NCI-H526 (cell line): ENCODE measurements at regions not wholly inside any gene's neighbourhood (a gene's known extent, or its start where the extent isn't known, plus 50 kb on each side); places are given as distances from the start of the nearest gene placed in this dataset.

Experiments
- DNase-seq, 2 experiments: peaks; one replicate each; lab custom pipeline; 2025; lab: John Stamatoyannopoulos, UW

GRCh38 chr22:49586873-49587272 is 240.8 kb downstream of the BRD1 start:
- DNase-seq = no peak

- no peak for DNase-seq
Measured at GRCh38 chr22:49586244-49586748, 241.4 kb downstream of the BRD1 start.

- DNase-seq = no peak
Measured at GRCh38 chr22:49585461-49586243, 242.0 kb downstream of the BRD1 start.

DNA sequence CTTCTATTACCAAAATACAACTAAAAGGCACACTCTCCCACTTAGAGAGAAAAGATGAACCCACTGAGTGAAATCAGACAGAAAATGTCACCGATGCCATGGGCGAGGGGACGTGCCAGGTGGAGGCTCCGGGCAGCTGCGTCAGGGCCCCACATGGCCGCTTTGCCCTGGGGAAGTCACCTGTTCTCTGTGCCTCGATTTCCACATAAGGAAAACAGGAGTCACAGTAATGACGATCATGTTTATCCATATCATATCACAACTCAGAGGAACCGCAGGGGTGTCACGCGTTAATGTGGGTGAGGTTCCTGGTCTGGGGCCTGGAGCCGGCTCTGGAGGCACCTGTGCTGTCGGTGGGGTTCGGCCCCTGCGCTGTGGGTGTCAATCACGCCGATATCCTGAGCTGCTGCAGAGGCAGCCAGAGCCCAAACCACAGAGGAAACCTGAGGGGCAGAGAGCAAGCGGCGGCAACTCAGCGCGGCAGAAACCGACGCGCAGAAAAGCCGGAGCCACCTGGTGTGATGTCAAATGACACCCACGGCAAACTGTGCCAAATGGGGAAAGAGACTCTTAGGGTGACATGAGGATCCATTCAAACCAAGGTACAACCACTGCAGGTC is 243.7 kb downstream of the BRD1 start:
- no peak for DNase-seq

GRCh38 chr22:49583341-49583740 is 244.3 kb downstream of the BRD1 start:
- DNase-seq = no peak

DNA sequence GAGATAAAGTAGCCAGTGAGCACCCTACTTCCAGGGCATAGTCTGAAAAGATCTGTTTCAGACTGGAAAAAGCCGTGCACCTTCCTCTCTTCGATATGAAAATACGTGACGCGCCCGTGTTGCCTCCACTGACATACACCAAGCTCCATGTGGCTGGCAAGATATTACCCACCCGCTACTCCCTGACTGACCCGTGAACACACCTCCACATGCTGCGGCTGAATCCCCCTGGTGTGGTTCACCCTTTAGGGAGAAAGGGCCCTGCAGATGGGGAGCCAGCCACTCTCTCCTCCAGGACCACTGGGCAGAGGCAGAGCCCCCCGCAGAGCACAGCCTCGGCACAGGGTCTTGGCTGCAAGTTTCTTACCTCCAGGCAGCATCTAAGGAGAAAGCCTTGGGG is 245.0 kb downstream of the BRD1 start:
- DNase-seq = no peak

GRCh38 chr22:49582181-49582580 is 245.5 kb downstream of the BRD1 start:
- no peak for DNase-seq

- no peak for DNase-seq
Measured at GRCh38 chr22:49580024-49580423, 247.6 kb downstream of the BRD1 start.

DNA sequence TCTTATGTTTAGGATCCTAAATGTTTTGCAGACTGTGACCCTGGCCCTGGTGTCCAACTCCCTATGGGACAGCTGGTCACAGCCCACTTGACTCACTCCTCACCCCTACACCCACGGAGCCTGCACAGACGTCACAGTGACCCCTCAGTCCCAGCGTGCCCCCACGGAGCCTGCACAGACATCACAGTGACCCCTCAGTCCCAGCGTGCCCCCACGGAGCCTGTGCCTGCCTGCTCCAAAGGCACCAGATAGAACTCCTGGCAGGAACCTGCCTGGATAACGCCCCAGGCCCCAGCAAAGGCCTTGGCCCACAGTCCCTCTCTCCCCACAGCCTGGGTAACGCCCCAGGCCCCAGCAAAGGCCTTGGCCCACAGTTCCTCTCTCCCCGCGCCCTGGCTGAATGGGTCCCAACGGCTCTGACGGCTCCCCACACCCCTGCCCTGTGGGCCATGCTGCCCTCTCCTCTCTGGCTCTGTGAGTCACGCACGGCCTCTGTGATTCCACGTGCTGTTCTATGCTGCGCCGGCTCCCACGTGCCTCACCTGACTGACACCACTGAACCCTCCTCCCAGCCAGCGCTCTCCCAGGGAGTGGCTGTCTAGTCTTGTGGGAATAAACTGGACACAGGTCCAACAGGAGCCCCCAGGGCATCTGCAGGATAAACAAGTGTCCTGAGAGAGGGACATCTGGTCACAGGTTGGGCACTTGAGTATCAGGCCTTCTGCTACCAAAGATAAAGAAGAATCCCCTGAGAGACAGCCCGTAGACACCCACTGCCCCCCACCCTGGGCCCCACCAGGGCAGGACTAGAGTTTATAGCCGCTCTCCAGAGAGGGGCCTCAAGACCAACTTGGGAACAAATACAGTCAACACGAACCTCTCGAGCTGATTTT is 250.3 kb downstream of the BRD1 start:
- DNase-seq = no peak

DNA sequence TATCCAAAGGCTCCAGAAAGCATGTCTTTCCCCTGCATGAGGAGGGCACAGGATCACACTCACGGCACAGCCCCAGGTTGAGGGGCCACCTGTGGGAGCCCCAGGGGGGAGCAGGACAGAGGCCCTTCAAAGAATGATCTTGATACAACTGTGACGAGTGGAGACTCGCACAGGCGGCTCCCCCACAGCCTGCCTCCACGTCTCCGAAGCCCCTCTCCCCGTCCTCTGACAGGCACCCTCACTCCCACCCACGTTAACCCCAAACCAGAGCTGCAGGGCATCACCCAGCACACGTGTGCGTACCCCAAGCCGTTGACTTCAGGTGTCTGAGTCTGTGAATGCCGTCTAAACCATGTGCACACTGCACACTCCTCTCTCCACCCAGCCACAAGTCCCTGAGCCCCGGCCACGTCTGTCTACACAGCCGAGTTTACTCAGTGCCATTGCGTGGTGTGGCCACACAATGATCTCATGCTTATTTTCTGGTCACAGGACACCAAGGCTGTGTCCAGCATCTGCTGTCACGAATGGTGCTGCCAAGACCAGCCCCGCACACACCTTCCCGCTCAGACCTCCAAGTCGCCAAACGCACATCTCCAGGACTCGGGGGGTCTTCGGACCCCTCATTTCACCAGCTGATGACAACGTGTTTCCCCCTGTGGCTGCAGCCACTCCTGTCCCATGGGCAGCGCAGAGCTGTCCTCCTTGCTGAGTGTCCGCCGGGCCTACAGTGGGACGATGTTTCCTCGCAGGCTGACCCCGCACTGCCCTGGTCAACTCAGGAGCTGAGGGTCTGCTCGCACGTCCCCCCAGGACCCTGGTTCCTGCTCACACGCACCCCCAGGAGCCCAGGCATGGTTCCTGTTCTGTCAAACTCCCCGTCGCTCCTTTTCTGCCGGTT is 251.2 kb downstream of the BRD1 start:
- no peak for DNase-seq

- DNase-seq = no peak
Measured at GRCh38 chr22:49575703-49576081, 252.0 kb downstream of the BRD1 start.

GRCh38 chr22:49574881-49575702 is 252.6 kb downstream of the BRD1 start:
- no peak for DNase-seq

GRCh38 chr22:49574205-49574880 is 253.3 kb downstream of the BRD1 start:
- no peak for DNase-seq

DNA sequence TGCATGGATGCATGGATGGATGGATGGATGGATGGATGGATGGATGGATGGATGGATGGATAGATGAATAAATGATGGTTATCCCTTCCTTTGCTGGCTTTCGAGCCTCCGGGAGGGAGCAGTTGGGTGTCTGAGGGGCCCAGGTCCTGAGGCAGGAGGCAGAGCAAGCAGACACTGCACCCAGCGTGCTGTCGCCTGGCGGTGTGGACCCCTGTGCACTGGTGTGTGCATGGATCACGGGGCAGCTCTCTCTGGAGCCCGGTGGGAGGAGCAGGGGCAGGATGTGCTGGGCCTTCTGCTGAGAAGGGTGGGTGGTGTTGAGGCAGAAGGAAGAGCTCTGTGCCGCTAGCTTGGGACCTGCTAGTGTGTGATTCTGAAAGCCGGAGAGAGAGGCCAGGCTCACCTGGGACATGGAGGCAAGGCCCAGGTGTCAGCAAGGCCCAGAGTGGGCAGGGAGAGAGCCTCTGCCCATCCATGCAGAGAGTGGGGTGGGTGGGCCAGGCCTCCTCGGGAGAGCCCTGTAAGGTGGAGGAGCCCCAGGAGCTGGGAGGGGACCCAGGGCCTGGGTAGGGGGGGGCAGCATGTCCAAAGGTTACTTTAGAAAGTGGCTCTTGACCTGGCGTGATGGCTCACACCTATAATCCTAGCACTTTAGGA is 254.4 kb downstream of the BRD1 start:
- no peak for DNase-seq

GRCh38 chr22:49571326-49571725 is 256.3 kb downstream of the BRD1 start:
- DNase-seq = no peak

DNA sequence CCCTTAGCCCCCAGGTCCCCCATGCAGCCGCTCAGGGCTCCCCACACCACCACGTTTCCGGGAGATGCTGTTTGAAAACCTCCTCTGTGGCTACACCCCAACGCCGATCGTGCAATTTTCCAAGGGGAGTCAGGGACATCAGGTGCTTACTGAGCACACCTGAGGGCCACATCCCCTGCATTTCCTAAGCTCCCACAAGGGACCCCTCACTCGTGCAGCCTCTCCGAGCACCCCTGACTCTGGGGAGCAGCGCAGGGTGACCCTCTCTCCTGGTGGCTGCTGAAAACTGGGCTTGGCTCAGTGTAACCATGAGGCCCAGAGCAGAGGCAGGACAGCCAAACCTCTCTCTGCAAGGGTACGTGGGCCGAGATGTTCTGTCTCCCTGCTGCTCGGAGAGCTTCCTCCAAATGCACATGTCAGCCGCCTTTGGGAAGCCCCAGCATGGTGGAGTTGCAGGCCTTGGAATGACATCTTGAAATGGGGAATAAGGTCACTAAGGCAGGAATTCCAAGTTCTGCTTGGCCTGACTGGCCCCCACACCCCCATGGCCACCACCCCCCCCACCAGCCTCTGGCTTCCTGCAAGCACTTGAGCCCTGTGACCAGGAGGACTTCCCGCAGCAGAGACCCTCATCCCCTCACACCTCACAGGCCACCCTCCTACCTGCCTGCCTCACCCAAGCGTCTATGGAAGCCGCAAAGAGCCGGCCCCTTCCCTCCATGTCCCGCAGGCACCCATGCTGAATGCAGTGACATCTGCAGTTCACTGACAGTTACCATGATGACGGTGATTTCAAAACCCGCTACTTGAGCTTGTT is 257.4 kb downstream of the BRD1 start:
- no peak for DNase-seq

- no peak for DNase-seq
Measured at GRCh38 chr22:49569286-49570031, 258.2 kb downstream of the BRD1 start.

DNA sequence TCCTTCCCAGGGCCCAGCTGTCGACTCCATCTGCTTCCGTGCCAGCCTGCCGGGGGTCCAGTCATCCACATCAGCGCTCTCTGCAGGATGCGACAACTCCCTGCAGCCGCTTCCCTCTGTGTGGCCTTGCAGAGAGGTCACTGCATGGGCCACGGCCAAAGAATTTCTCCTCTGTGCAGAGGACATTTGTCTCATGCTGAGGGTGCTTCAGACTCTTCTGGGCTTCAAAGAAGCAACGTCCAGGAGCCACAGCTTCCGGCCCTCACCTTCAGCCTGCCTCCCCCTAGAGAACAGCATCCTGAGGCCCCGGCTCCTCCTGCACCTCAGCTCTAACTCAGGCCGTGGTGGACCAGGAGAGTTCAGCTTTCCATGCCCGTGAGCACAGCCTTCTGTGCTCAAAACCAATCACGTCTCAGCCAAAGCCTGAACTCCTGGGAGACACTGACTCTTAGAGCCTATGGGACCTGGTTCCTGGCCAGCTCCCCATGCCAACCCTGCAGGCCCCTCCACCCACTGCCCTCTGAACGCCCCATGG is 258.9 kb downstream of the BRD1 start:
- DNase-seq = no peak
